DMS114 treated with DMSO at 0.1 percent for 48 hours (cell line): ENCODE measurements at regions not wholly inside any gene's neighbourhood (a gene's known extent, or its start where the extent isn't known, plus 50 kb on each side); places are given as distances from the start of the nearest gene placed in this dataset.
A peak's percentile ranks its signal among the peaks of the same experiment; 100 is the strongest.
"Not testable (repeated sequence)": the region's sequence is repeated elsewhere in the genome, so short reads cannot be mapped to it uniquely, and the experiment has no call there.

ENCODE experiments used
- DNase-seq: peaks from one replicate; lab custom pipeline; 2025; ENCODE audit not compliant: unreplicated experiment; lab: John Stamatoyannopoulos, UW

DNA sequence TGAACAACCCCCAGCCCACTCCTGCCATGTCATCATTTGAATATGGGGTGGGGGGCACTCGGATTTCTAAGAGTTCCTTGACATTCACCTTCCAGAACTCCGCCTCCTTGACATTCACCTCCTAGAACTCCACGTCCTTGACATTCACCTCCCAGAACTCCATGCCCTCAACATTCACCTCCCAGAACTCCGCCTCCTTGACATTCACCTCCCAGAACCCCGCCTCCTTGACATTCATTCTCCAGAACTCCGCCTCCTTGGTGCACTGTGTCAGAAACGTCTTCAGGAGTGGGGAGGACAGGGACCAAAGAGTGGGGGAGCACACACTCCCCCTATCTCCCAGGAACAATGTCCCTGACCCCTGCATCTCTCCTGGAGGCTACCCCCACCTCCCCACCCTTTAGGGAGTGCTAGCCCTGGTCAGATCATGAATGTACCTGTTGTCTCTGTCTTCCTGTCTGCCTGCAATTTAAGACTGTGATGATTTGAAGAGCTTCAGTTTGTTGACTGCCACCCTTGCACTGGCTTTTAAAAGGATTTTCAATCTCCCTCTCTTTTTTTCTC lies 110.1 kb downstream of the NPTX2 start:
- no peak for DNase-seq

- no peak for DNase-seq
These were observed 111.5 kb downstream of the NPTX2 start for GRCh38 chr7:98728555-98728954.

- DNase-seq, result no peak
These were observed 112.0 kb downstream of the NPTX2 start for GRCh38 chr7:98729121-98729520.

- DNase-seq, result no peak
These were observed 113.2 kb downstream of the NPTX2 start for GRCh38 chr7:98730326-98730725.

- DNase-seq, result no peak
These were observed 114.6 kb downstream of the NPTX2 start for GRCh38 chr7:98731651-98732050.

GRCh38 chr7:98733036-98733435 lies 116.0 kb downstream of the NPTX2 start:
- peak; percentile 23 for DNase-seq

DNA sequence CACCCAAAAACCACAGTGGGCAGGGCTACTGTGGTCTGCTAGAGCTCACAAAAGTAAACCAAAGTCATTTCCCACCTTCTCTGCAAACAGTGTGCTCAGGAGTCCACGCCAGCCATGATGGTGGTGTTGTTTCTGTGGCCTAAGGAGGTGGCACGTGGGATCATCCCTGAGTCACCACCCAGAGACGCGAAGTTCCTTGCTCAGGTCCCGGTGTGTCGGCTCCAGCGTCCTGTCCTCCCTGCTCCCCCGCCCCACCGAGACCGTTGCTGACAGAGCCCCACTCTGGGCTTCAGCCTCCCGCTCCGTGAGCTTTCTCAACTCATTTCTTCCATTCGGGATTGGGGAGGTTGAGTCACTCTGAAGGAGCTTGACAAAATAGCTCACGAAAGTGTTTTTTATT lies 118.7 kb downstream of the NPTX2 start:
- DNase-seq, result no peak

GRCh38 chr7:98736461-98736860 lies 119.4 kb downstream of the NPTX2 start:
- not testable (repeated sequence) for DNase-seq

GRCh38 chr7:98737176-98737575 lies 120.1 kb downstream of the NPTX2 start:
- no peak for DNase-seq

DNA sequence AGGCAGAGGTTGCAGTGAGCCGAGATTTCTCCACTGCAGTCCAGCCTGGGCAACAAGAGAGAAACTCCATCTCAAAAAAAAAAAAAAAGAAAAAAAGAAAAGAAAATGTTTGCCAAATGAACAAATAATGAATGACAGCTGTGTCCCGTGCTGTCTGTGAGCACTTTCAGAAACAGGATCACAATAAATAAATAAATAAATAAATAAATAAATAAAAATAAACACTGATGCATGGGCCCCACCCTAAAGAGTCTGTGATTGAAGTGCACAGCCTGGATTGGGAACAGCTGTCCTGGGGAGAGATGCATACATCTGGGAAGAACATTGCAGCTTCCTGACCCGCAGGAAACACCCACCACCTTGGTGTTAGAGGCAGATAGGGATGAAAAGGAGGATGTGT lies 123.6 kb downstream of the NPTX2 start:
- no peak for DNase-seq

DNA sequence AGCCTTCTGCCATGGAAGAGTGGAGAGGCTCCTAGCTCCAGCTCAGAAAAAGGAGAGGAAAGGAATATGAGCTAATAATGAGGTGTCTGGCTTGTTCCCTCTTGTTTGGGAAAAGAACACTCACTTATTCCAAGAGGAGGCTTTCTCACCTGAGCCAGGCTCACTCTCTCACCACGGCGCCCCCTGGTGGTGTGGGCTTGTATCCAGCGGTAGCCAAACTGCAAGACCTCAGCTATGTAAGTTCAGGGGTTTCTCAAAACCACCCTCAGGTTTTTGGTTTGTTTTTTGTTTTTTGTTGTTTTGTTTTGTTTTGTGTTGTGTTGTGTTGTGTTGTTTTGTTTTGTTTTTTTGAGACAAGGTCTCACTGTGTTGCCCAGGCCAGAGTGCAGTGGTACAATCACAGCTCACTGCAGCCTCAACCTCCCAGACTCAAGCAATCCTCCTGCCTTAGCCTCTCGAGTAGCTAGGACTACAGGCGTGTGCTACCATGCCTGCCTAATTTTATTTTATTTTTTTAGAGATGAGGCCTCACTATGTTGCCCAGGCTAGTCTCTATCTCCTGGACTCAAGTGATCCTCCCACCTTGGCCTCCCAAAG lies 124.0 kb downstream of the TMEM130 start:
- DNase-seq, result peak; percentile 5

- DNase-seq, result no peak
These were observed 121.7 kb downstream of the TMEM130 start for GRCh38 chr7:98748090-98748489.

GRCh38 chr7:98753176-98753575 lies 116.6 kb downstream of the TMEM130 start:
- DNase-seq, result no peak

GRCh38 chr7:98753989-98754479 lies 115.8 kb downstream of the TMEM130 start:
- no peak for DNase-seq

DNA sequence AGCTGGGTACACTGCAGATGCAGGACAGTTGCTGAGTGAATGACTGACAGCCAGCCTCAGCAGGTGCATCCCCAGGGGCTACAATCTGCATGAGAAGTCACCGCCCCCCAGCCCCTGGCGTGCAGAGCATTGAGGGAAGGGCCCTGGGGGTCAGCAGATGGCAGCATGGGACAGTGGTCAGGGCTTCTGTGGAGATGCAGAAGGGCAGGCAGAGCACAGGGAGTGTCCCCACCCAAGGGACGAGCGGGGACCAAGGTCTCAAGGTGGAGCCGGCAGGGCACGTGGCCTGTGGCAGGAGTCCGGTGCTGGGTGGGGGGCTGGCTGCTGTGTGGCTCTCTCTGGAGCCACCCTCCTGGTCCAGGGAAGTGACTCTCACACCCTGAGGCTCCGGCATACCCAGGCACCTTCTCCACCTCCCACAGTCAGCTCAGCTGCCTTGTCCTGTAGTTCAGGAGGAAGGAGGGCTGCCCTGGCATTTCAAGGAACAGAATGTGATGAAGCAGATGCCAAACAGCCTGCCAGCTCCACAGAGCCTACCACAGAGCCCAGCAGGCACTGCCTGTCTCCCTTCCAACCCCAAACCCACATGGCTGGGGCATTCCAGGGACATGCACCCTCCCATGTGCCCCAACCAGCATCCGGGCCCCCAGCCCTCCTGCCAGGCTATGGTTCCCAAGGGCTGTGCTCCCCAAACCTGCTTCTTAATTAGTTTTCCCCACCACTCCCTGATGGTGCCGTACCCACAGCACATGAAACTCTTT lies 114.5 kb downstream of the TMEM130 start:
- DNase-seq, result no peak

GRCh38 chr7:98758157-98758556 lies 111.7 kb downstream of the TMEM130 start:
- DNase-seq, result no peak

DNA sequence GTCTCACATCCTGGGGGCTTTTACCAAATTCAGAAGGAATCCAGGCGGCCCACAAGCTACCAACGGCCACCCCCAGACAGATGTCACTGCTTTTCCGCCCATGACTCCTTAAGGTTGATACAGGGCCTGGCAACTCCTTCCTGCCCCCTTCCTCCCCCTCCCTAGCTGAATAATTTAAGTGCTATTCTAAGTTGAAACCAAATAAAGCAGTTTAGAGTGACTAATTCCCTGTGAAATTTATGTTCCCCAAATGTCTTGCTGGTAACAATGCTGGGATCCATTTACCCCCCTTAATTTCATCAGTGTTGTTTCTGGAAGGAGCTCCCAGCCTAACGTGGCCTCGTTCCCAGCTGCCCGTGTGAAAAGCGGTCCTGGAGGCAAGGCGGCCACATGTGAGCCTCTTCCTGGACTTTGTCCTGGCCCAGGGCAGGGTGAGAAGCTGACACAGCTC lies 109.6 kb downstream of the TMEM130 start:
- no peak for DNase-seq

DNA sequence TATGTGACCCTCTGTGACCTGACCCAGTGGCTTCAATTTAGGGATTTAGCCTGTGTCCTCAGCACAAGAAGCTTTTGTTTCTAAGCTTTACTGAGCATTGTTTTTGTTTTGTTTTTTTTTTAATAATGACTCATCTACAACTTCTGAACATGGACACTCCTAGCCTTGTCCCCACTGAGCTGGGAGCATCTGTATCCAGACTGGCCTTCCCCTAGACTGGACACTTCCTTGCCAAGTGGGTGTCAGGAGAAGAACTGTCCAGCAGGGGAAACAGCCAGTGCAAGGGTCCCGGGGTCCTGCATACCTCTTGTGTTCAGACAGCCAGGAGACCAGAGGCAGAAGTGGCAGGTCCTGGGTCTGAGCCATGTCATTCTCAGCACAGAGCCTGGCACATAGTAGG lies 108.6 kb downstream of the TMEM130 start:
- DNase-seq, result no peak

- no peak for DNase-seq
These were observed 107.2 kb downstream of the TMEM130 start for GRCh38 chr7:98762620-98763019.

DNA sequence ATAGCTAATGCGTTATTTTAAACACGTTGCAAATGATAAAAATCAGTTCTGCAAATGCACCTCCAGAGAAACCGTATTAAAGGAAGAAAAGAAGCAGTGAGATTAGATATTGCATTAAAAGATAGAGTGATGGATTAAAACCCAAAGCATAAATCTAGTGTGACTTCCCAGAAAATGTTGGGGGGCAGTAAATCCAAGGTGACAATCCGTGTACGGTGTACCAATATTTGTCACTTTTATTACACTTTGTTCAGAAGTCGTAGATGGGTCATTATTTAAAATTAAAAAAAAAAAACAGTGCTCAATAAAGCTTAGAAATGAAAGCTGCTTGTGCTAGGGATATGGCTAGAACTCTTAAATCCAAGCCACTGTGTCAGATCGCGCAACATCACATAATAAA lies 106.4 kb downstream of the TMEM130 start:
- DNase-seq, result no peak

DNA sequence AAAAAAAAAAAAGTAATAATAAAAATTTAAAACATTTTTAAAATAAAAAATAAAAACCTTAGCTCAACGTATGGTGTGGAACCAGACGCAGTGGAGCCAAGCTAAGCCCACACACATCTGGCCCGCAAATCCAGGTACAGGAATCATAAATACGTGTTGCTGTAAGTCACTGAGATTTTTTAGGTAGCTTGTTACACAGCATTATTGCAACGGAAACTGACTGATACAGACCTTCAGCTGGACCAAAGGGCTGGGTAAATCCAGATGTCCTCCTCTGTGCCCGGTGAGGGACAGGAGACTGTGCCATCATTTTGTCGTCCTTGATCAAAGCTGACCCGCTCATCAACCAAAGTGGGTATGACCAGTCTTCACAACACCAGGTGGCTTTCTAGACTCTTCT lies 104.9 kb downstream of the TMEM130 start:
- DNase-seq, result no peak

GRCh38 chr7:98770085-98770484 lies 99.7 kb downstream of the TMEM130 start:
- DNase-seq, result not testable (repeated sequence)
